OCI-LY7 (cell line): ENCODE measurements at regions not wholly inside any gene's neighbourhood (a gene's known extent, or its start where the extent isn't known, plus 50 kb on each side); places are given as distances from the start of the nearest gene placed in this dataset.

ENCODE experiments used
- EZH2phosphoT487 ChIP-seq: fragments of 200-600 bp; sonication (generic); IDR thresholded peaks from 2 replicates; pipeline ENCODE4 v1.6.1; 2018; ENCODE audit warnings: low read depth, borderline replicate concordance, mild to moderate bottlenecking, mixed run types, antibody characterized with exemption, low read length, moderate library complexity, mixed read lengths
- TF ChIP-seq, protein P1 (sequence below): fragments of 200-600 bp; sonication (generic); conservative IDR thresholded peaks from 2 replicates; pipeline ENCODE4 v1.5.1; 2014; ENCODE audit warnings: mild to moderate bottlenecking, antibody characterized with exemption, low read length, moderate library complexity, mixed read lengths

DNA sequence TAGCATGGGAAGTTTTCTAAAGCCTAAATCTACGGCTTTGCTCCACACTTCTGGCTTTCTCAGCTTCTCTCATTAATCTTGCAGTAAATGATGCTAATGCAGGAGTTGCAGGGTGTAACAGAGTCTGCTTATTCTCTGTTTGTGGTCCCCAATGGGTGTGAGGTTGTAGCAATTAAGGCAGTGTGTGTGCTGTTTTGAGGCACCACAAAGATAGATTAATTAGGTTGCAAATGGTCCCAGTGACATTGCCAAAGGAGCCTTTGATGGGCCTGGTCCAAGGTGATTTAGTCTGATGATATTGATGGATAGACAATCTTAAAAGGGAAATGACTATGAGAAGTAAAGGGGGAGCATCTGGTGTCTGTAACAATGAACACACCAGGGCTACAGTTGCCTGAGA lies 1313.7 kb upstream of the CDH8 start:
- TF ChIP-seq, protein P1, sequence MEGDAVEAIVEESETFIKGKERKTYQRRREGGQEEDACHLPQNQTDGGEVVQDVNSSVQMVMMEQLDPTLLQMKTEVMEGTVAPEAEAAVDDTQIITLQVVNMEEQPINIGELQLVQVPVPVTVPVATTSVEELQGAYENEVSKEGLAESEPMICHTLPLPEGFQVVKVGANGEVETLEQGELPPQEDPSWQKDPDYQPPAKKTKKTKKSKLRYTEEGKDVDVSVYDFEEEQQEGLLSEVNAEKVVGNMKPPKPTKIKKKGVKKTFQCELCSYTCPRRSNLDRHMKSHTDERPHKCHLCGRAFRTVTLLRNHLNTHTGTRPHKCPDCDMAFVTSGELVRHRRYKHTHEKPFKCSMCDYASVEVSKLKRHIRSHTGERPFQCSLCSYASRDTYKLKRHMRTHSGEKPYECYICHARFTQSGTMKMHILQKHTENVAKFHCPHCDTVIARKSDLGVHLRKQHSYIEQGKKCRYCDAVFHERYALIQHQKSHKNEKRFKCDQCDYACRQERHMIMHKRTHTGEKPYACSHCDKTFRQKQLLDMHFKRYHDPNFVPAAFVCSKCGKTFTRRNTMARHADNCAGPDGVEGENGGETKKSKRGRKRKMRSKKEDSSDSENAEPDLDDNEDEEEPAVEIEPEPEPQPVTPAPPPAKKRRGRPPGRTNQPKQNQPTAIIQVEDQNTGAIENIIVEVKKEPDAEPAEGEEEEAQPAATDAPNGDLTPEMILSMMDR, result no peak
- no peak for TF ChIP-seq EZH2phosphoT487
